ENCODE measurements at regions not wholly inside any gene's neighbourhood (a gene's known extent, or its start where the extent isn't known, plus 50 kb on each side); places are given as distances from the start of the nearest gene placed in this dataset.

- no peaks in the 10 kb centered on the region for H3K36me3 Mint-ChIP-seq
- H3K27ac Mint-ChIP-seq, result no peak overlapping the region
- no peak overlapping the region for H3K4me3 Mint-ChIP-seq
- no peaks in the 10 kb centered on the region for H3K9me3 Mint-ChIP-seq
- no peaks in the 10 kb centered on the region for H3K4me1 Mint-ChIP-seq
- DNase-seq, result no peak
- peaks cover 2 to 5% (median 2%) of the 10 kb centered on the region in 3 donors for H3K27me3 Mint-ChIP-seq (ENCODE audit: low read depth in 3 of 3)
Observed at GRCh38 chr17:72430611-72431432, 310.0 kb downstream of the SOX9 start.

GRCh38 chr17:72432143-72432621 lies 311.4 kb downstream of the SOX9 start:
- no peak for DNase-seq
- no peak overlapping the region for H3K4me3 Mint-ChIP-seq
- H3K36me3 Mint-ChIP-seq, result no peaks in the 10 kb centered on the region
- H3K27me3 Mint-ChIP-seq (ENCODE audit: low read depth in 3 of 3), result peaks cover 2 to 3% (median 2%) of the 10 kb centered on the region in 3 donors
- no peak overlapping the region for H3K27ac Mint-ChIP-seq
- no peaks in the 10 kb centered on the region for H3K9me3 Mint-ChIP-seq
- no peaks in the 10 kb centered on the region for H3K4me1 Mint-ChIP-seq

- Mint-ChIP-seq H3K4me3 (no peak overlapping the region), H3K9me3 (no peaks in the 10 kb centered on the region), H3K27ac (no peak overlapping the region), H3K36me3 (no peaks in the 10 kb centered on the region), H3K27me3 (ENCODE audit: low read depth in 3 of 3) (peaks cover 2 to 5% (median 2%) of the 10 kb centered on the region in 3 donors), H3K4me1 (no peaks in the 10 kb centered on the region)
- DNase-seq, result no peak
Observed at GRCh38 chr17:72432881-72433280, 312.1 kb downstream of the SOX9 start.

- Mint-ChIP-seq H3K36me3 (no peaks in the 10 kb centered on the region), H3K9me3 (no peaks in the 10 kb centered on the region), H3K27ac (no peak overlapping the region), H3K4me1 (no peaks in the 10 kb centered on the region), H3K4me3 (no peak overlapping the region), H3K27me3 (ENCODE audit: low read depth in 3 of 3) (peaks cover 2 to 5% (median 2%) of the 10 kb centered on the region in 3 donors)
- no peak for DNase-seq
Observed at GRCh38 chr17:72433797-72434196, 313.0 kb downstream of the SOX9 start.

- H3K4me3 Mint-ChIP-seq, result no peak overlapping the region
- no peak for DNase-seq
- H3K36me3 Mint-ChIP-seq, result no peaks in the 10 kb centered on the region
- no peak overlapping the region for H3K27ac Mint-ChIP-seq
- H3K4me1 Mint-ChIP-seq, result no peaks in the 10 kb centered on the region
- H3K9me3 Mint-ChIP-seq, result peaks cover 0 to under 1% (median 0%) of the 10 kb centered on the region in 6 donors
- peaks cover 2 to 5% (median 4%) of the 10 kb centered on the region in 3 donors for H3K27me3 Mint-ChIP-seq (ENCODE audit: low read depth in 3 of 3)
Observed at GRCh38 chr17:72434581-72434980, 313.8 kb downstream of the SOX9 start.

- peaks cover 0 to 2% (median 0%) of the 10 kb centered on the region in 6 donors for H3K9me3 Mint-ChIP-seq
- no peak overlapping the region for H3K4me3 Mint-ChIP-seq
- H3K4me1 Mint-ChIP-seq, result no peaks in the 10 kb centered on the region
- no peaks in the 10 kb centered on the region for H3K36me3 Mint-ChIP-seq
- peaks cover 2 to 6% (median 5%) of the 10 kb centered on the region in 3 donors for H3K27me3 Mint-ChIP-seq (ENCODE audit: low read depth in 3 of 3)
- no peak for DNase-seq
- H3K27ac Mint-ChIP-seq, result no peak overlapping the region
Observed at GRCh38 chr17:72434991-72435618, 314.3 kb downstream of the SOX9 start.

GRCh38 chr17:72438783-72439182 lies 318.0 kb downstream of the SOX9 start:
- no peak for DNase-seq
- H3K4me3 Mint-ChIP-seq, result no peak overlapping the region
- peaks cover 0 to 2% (median 0%) of the 10 kb centered on the region in 6 donors for H3K9me3 Mint-ChIP-seq
- no peaks in the 10 kb centered on the region for H3K36me3 Mint-ChIP-seq
- peaks cover 0 to 5% (median 4%) of the 10 kb centered on the region in 3 donors for H3K27me3 Mint-ChIP-seq (ENCODE audit: low read depth in 3 of 3)
- no peaks in the 10 kb centered on the region for H3K4me1 Mint-ChIP-seq
- H3K27ac Mint-ChIP-seq, result no peak overlapping the region

- H3K9me3 Mint-ChIP-seq, result peaks cover 0 to 2% (median 0%) of the 10 kb centered on the region in 6 donors
- no peaks in the 10 kb centered on the region for H3K4me1 Mint-ChIP-seq
- H3K4me3 Mint-ChIP-seq, result no peak overlapping the region
- no peaks in the 10 kb centered on the region for H3K36me3 Mint-ChIP-seq
- no peak for DNase-seq
- peaks cover 0 to 5% (median 4%) of the 10 kb centered on the region in 3 donors for H3K27me3 Mint-ChIP-seq (ENCODE audit: low read depth in 3 of 3)
- H3K27ac Mint-ChIP-seq, result no peak overlapping the region
Observed at GRCh38 chr17:72439893-72440502, 319.2 kb downstream of the SOX9 start.

GRCh38 chr17:72440961-72441360 lies 320.1 kb downstream of the SOX9 start:
- Mint-ChIP-seq H3K9me3 (peaks cover 0 to 2% (median 0%) of the 10 kb centered on the region in 6 donors), H3K27me3 (ENCODE audit: low read depth in 3 of 3) (peaks cover 0 to 4% (median 2%) of the 10 kb centered on the region in 3 donors), H3K36me3 (no peaks in the 10 kb centered on the region), H3K27ac (no peak overlapping the region), H3K4me3 (no peak overlapping the region), H3K4me1 (no peaks in the 10 kb centered on the region)
- DNase-seq, result no peak

- H3K36me3 Mint-ChIP-seq, result no peaks in the 10 kb centered on the region
- H3K4me3 Mint-ChIP-seq, result no peak overlapping the region
- no peak overlapping the region for H3K27ac Mint-ChIP-seq
- H3K4me1 Mint-ChIP-seq, result no peaks in the 10 kb centered on the region
- peaks cover 0 to 2% (median 0%) of the 10 kb centered on the region in 6 donors for H3K9me3 Mint-ChIP-seq
- H3K27me3 Mint-ChIP-seq (ENCODE audit: low read depth in 3 of 3), result peaks cover 0 to 4% (median 2%) of the 10 kb centered on the region in 3 donors
- no peak for DNase-seq
Observed at GRCh38 chr17:72441909-72442308, 321.1 kb downstream of the SOX9 start.

- Mint-ChIP-seq H3K4me3 (no peak overlapping the region), H3K4me1 (no peaks in the 10 kb centered on the region), H3K27me3 (ENCODE audit: low read depth in 3 of 3) (peaks cover 0 to 2% (median 0%) of the 10 kb centered on the region in 3 donors), H3K36me3 (no peaks in the 10 kb centered on the region), H3K9me3 (peaks cover 0 to 1% (median 0%) of the 10 kb centered on the region in 6 donors), H3K27ac (no peak overlapping the region)
- no peak for DNase-seq
Observed at GRCh38 chr17:72444517-72445054, 323.8 kb downstream of the SOX9 start.

GRCh38 chr17:72445055-72445991 lies 324.5 kb downstream of the SOX9 start:
- H3K36me3 Mint-ChIP-seq, result no peaks in the 10 kb centered on the region
- H3K27me3 Mint-ChIP-seq (ENCODE audit: low read depth in 3 of 3), result no peaks in the 10 kb centered on the region
- H3K27ac Mint-ChIP-seq, result no peak overlapping the region
- no peaks in the 10 kb centered on the region for H3K4me1 Mint-ChIP-seq
- peaks cover 0 to 1% (median 0%) of the 10 kb centered on the region in 6 donors for H3K9me3 Mint-ChIP-seq
- no peak for DNase-seq
- no peak overlapping the region for H3K4me3 Mint-ChIP-seq

GRCh38 chr17:72446118-72446517 lies 325.3 kb downstream of the SOX9 start:
- no peaks in the 10 kb centered on the region for H3K36me3 Mint-ChIP-seq
- no peaks in the 10 kb centered on the region for H3K4me1 Mint-ChIP-seq
- no peak overlapping the region for H3K4me3 Mint-ChIP-seq
- H3K9me3 Mint-ChIP-seq, result no peaks in the 10 kb centered on the region
- no peak for DNase-seq
- no peak overlapping the region for H3K27ac Mint-ChIP-seq
- peaks cover 0 to 2% (median 0%) of the 10 kb centered on the region in 3 donors for H3K27me3 Mint-ChIP-seq (ENCODE audit: low read depth in 3 of 3)
